Glutamatergic neuron (in vitro differentiated cells): ENCODE measurements at regions not wholly inside any gene's neighbourhood (a gene's known extent, or its start where the extent isn't known, plus 50 kb on each side); places are given as distances from the start of the nearest gene placed in this dataset.

Experiments
- DNase-seq: peaks from one replicate; pipeline ENCODE4 v3.0.0; 2022
- H3K27ac Mint-ChIP-seq: one replicate; pipeline ENCODE4 v1.8.0; 2020; ENCODE audit warnings: mild to moderate bottlenecking, mixed read lengths, inconsistent platforms; ENCODE audit not compliant: unreplicated experiment
- H3K27me3 Mint-ChIP-seq: one replicate; pipeline ENCODE4 v1.8.0; 2020; ENCODE audit warnings: mild to moderate bottlenecking, moderate library complexity, mixed read lengths, inconsistent platforms; ENCODE audit not compliant: unreplicated experiment
- H3K36me3 Mint-ChIP-seq: one replicate; pipeline ENCODE4 v1.8.0; 2020; ENCODE audit warnings: mild to moderate bottlenecking, mixed read lengths, inconsistent platforms; ENCODE audit not compliant: unreplicated experiment
- H3K4me1 Mint-ChIP-seq: one replicate; pipeline ENCODE4 v1.8.0; 2020; ENCODE audit warnings: mild to moderate bottlenecking, low read depth, mixed read lengths, inconsistent platforms; ENCODE audit not compliant: unreplicated experiment
- H3K4me3 Mint-ChIP-seq: one replicate; pipeline ENCODE4 v1.8.0; 2020; ENCODE audit warnings: mild to moderate bottlenecking, mixed read lengths, inconsistent platforms; ENCODE audit not compliant: unreplicated experiment
- H3K9me3 Mint-ChIP-seq: one replicate; pipeline ENCODE4 v1.8.0; 2020; ENCODE audit warnings: mild to moderate bottlenecking, moderate library complexity, mixed read lengths, inconsistent platforms; ENCODE audit not compliant: unreplicated experiment
- TF ChIP-seq, protein P1 (sequence below): fragments of 200-600 bp; sonication (generic); IDR thresholded peaks from one replicate; pipeline ENCODE4 v1.5.0; 2021; ENCODE audit not compliant: partially characterized antibody, unreplicated experiment

GRCh38 chr3:13209634-13209997 lies 136.4 kb upstream of the IQSEC1 start:
- H3K36me3 Mint-ChIP-seq: no peaks in the 10 kb centered on the region
- H3K27ac Mint-ChIP-seq: no peak overlapping the region
- peaks cover 2% of the 10 kb centered on the region for H3K4me1 Mint-ChIP-seq
- DNase-seq: no peak
- no peak overlapping the region for H3K4me3 Mint-ChIP-seq
- peaks cover 11% of the 10 kb centered on the region for H3K9me3 Mint-ChIP-seq
- TF ChIP-seq, protein P1, sequence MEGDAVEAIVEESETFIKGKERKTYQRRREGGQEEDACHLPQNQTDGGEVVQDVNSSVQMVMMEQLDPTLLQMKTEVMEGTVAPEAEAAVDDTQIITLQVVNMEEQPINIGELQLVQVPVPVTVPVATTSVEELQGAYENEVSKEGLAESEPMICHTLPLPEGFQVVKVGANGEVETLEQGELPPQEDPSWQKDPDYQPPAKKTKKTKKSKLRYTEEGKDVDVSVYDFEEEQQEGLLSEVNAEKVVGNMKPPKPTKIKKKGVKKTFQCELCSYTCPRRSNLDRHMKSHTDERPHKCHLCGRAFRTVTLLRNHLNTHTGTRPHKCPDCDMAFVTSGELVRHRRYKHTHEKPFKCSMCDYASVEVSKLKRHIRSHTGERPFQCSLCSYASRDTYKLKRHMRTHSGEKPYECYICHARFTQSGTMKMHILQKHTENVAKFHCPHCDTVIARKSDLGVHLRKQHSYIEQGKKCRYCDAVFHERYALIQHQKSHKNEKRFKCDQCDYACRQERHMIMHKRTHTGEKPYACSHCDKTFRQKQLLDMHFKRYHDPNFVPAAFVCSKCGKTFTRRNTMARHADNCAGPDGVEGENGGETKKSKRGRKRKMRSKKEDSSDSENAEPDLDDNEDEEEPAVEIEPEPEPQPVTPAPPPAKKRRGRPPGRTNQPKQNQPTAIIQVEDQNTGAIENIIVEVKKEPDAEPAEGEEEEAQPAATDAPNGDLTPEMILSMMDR: no peak
- no peaks in the 10 kb centered on the region for H3K27me3 Mint-ChIP-seq

- Mint-ChIP-seq H3K4me3 (no peak overlapping the region), H3K4me1 (peaks cover 2% of the 10 kb centered on the region), H3K27ac (no peak overlapping the region), H3K27me3 (no peaks in the 10 kb centered on the region), H3K9me3 (peaks cover 11% of the 10 kb centered on the region), H3K36me3 (no peaks in the 10 kb centered on the region)
- TF ChIP-seq, protein P1: no peak
- DNase-seq: no peak
These were observed 135.7 kb upstream of the IQSEC1 start for GRCh38 chr3:13208706-13209633.

GRCh38 chr3:13207975-13208705 lies 134.9 kb upstream of the IQSEC1 start:
- peaks cover under 1% of the 10 kb centered on the region for H3K27me3 Mint-ChIP-seq
- DNase-seq: no peak
- H3K4me3 Mint-ChIP-seq: no peak overlapping the region
- peaks cover 2% of the 10 kb centered on the region for H3K4me1 Mint-ChIP-seq
- no peak overlapping the region for H3K27ac Mint-ChIP-seq
- peaks cover 11% of the 10 kb centered on the region for H3K9me3 Mint-ChIP-seq
- H3K36me3 Mint-ChIP-seq: no peaks in the 10 kb centered on the region
- TF ChIP-seq, protein P1: no peak

DNA sequence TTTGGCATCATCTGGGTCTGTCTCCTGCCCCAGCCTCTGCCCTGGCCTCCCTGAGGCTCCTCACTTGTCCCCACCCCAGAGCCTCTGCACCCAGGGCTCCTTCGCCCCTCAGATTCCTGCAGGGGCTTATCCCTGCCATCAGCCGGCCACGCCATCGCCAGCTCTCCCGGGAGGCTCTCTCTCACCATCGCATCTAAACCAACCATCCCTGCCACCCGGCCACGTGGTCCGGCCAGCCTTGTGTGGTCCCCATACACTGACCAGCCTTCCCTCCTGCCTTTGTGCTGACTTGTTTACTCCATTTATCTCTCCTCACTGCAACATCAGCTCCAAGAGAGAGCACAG lies 134.3 kb upstream of the IQSEC1 start:
- Mint-ChIP-seq H3K4me1 (peaks cover 2% of the 10 kb centered on the region), H3K27me3 (peaks cover 2% of the 10 kb centered on the region), H3K9me3 (peaks cover 11% of the 10 kb centered on the region), H3K27ac (no peak overlapping the region), H3K4me3 (no peak overlapping the region), H3K36me3 (no peaks in the 10 kb centered on the region)
- DNase-seq: no peak
- TF ChIP-seq, protein P1: no peak
